ENCODE measurements at regions not wholly inside any gene's neighbourhood (a gene's known extent, or its start where the extent isn't known, plus 50 kb on each side); places are given as distances from the start of the nearest gene placed in this dataset.
"Not testable (repeated sequence)": the region's sequence is repeated elsewhere in the genome, so short reads cannot be mapped to it uniquely, and the experiment has no call there.

GRCh38 chrX:2561456-2561855, 60.7 kb upstream of the DHRSX start:
- DNase-seq = no peak

- DNase-seq = no peak
These were observed 58.3 kb upstream of the DHRSX start for GRCh38 chrX:2559124-2559523.

DNA sequence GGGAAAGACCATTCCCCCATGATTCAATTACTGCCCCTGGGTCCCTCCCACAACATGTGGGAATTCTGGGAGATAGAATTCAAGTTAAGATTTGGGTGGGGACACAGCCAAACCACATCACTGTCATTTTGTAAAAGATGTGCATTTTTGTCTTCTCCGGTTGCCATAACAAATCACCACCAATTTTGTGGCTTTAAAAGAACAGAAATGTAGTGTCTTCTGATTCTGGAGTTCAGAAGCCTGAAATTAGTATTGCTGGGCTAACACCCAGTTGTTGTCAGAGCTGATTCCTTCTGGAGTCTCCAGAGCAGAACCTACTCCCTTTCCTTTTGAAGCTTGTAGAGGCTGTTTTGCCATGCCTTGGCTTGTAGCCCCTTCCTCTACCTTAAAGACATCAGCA, 54.1 kb upstream of the DHRSX start:
- no peak for DNase-seq

- DNase-seq = not testable (repeated sequence)
These were observed 53.3 kb upstream of the DHRSX start for GRCh38 chrX:2554066-2554465.

GRCh38 chrX:2552621-2553201, 51.9 kb upstream of the DHRSX start:
- no peak for DNase-seq

DNA sequence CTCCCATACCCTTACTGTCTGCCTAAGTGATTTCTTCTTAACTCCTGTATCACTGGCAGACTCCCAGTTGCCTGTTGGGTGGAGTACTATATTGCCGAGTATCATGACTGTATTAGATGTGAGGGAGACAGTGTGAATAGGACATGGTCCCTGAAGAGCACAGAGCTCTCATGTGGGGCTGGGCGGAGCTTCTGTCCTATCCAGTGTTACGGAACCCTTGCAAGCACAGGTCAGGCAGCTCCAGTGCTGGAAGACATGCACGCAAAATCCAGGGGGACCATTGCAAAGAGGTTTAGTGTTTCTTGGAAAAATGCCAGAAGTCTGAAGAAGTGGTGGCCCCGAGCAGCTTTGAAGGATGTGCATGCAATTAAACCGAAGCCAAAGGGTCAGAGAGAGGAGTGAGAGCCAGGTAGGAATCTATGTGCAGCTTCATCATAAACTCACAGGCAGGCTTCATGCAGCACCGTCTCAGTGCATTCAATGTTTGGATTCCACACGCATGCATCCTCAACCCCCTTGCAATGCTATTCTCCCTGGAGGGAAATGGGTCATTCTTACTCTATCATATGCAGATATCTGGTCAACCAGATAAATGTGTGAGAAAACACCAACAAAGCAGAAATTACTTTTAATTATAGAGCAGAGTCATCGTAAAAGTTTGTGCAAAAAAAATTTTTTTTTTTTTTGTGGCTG, 49.7 kb upstream of the DHRSX start:
- peak; percentile 41 to 49 for DNase-seq
